Fibroblast of mammary gland (primary cell): ENCODE measurements at regions not wholly inside any gene's neighbourhood (a gene's known extent, or its start where the extent isn't known, plus 50 kb on each side); places are given as distances from the start of the nearest gene placed in this dataset.

ENCODE experiments used
- DNase-seq: peaks from one replicate; pipeline ENCODE4 v3.0.0-alpha.2; 2010; ENCODE audit warnings: low read depth
- H3K4me3 ChIP-seq: 2 replicates; pipeline ENCODE4 v1.5.1; 2011; ENCODE audit warnings: low read depth, mild to moderate bottlenecking, low read length, moderate library complexity; ENCODE audit not compliant: control insufficient read depth
- TF ChIP-seq, protein P1 (sequence below): conservative IDR thresholded peaks from 2 replicates; pipeline ENCODE4 v1.5.1; 2011; ENCODE audit warnings: low read depth, low read length, inconsistent platforms; ENCODE audit not compliant: control insufficient read depth, insufficient read depth

DNA sequence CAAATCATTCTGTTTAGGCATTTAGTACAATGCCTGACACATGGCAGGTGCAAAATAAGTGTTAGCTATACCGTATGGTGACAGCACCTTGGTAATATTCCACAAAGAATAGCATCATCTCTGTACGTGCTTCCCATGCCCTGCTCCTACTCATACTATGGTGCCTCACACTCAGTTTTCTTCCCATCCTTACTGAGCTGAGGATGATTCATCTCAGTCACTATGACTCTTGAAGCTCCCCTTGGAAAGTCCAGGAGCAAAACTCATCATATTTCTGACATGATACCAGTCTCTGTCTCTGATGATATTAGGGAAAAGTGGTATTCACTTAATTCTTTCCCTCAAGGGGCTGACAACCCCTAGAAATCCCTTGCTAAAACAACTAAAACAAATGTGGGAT is 423.3 kb downstream of the EFNA5 start:
- TF ChIP-seq, protein P1, sequence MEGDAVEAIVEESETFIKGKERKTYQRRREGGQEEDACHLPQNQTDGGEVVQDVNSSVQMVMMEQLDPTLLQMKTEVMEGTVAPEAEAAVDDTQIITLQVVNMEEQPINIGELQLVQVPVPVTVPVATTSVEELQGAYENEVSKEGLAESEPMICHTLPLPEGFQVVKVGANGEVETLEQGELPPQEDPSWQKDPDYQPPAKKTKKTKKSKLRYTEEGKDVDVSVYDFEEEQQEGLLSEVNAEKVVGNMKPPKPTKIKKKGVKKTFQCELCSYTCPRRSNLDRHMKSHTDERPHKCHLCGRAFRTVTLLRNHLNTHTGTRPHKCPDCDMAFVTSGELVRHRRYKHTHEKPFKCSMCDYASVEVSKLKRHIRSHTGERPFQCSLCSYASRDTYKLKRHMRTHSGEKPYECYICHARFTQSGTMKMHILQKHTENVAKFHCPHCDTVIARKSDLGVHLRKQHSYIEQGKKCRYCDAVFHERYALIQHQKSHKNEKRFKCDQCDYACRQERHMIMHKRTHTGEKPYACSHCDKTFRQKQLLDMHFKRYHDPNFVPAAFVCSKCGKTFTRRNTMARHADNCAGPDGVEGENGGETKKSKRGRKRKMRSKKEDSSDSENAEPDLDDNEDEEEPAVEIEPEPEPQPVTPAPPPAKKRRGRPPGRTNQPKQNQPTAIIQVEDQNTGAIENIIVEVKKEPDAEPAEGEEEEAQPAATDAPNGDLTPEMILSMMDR = no peak
- DNase-seq = peak; percentile 16

DNA sequence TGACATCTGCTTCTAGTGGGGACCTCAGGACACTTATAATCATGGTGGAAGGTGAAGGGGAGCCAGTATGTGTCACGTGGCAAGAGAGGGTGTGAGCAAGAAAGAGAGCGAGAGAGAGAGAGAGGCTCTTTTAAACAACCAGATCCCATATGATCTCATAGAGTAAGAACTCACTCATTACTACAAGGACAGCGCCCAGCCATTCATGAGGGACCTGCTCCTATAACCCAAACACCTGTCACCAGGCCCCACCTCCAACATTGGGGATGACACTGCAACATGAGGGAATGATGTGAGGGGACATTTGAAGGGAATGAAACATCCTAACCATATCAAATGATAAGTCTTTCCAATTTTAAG is 427.5 kb downstream of the EFNA5 start:
- DNase-seq = no peak
- TF ChIP-seq, protein P1 = no peak
- no peak overlapping the region for H3K4me3 ChIP-seq

More for the DNA sequence above, 423.3 kb downstream of the EFNA5 start:
- no peak overlapping the region for H3K4me3 ChIP-seq

DNA sequence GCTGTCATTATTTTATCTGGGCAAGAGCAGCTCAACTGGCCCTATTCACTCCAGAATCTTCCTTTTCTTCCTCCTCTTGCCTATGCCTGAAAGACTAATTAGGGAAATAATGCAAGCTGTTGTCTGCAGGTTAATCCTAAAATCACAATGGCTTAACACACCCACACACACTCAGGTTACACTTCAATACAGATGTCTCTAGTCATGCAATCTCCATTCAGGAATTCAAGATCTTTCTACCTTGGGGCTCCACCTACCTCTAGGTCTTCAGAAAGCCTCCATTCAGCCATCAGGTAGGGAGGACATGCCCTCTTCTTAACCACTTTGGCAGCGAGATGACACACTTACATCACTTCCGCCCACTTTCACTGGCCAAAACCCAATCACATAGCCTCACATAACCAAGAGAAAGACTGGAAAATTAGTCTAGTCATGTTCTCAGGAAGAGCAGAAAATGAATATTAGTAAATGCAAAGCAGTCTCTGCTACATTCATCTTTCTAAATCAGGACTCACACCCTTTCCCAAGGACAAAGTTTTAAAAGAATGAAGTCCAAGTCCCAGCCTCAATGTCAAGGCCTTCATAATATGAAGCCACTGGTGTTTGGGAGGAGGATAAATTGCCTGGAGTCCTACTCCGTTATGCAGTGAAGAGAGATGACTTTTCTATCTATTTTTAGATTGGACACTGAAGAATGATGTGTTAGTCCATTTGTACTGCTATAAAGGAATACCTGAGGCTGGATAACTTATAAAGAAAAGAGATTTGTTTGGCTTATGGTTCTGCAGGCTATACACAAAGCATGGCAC is 428.1 kb downstream of the EFNA5 start:
- no peak overlapping the region for H3K4me3 ChIP-seq
- TF ChIP-seq, protein P1 = no peak
- DNase-seq = no peak

DNA sequence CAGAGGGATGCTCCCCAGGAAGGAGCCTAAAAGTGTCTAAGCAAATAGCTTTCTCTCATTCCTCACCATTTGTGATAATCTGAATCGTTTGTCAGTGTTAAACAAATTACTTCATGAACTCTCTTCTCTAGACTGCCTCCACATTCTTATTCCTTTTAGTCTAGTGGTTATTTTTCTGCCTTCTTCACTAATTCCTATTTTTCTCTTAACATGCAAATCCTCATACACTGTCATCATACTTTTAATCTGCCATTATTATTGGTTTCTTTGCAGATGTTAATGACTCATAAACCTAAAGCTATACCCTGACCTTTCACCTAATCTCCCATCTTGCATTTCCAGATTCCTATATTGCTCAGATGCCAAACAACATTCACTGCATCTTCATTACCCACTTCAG is 428.9 kb downstream of the EFNA5 start:
- no peak for DNase-seq
- TF ChIP-seq, protein P1 = no peak
- H3K4me3 ChIP-seq = no peak overlapping the region

DNA sequence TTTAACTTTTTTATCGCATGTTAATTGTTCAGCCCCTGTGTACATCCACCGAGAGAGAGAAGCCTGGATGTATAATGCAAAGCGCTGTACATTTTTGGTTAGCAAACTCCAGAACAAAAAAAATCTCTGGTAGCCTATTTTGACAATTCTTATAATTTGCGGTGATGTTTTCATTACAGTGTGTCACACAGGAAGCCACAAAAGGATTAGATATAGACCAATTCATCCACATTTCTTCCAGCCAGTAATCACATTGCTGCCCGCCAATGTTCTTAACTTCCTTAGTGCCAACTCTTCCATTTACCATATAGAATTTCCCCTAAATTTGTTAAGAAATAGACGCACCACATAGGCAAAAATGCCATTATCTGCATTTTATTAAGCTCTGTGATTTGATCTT is 435.6 kb downstream of the EFNA5 start:
- TF ChIP-seq, protein P1 = no peak
- DNase-seq = no peak
- no peak overlapping the region for H3K4me3 ChIP-seq

DNA sequence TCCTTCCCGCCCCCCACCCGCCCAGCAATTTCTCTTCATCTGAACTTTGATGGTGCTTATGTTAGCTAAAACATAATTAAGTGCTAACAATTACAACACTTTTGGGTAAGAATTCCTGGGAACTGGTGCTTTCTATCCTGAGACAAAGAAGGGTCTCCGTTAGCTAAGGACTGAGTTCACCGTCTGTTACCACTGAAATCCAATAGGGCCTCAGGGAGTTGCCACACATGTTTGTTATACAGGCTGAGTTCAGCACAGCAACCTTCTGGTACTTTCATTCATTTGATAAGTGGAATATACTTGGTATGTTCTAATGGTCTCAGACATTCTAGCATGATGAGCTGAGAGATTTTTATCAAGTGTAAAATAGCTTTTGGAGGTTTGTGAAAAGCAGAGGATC is 437.9 kb downstream of the EFNA5 start:
- DNase-seq = no peak
- H3K4me3 ChIP-seq = no peak overlapping the region
- TF ChIP-seq, protein P1 = no peak
